H1 (cell line): ENCODE measurements at regions not wholly inside any gene's neighbourhood (a gene's known extent, or its start where the extent isn't known, plus 50 kb on each side); places are given as distances from the start of the nearest gene placed in this dataset.

Source experiments
- CTCF ChIA-PET: fragments of 300-600 bp; sonication (Branson Sonifier 250); formaldehyde crosslinking; loops from one replicate; lab custom pipeline; 2021; ENCODE audit not compliant: partially characterized antibody; lab: Charles Lee
- POLR2A ChIA-PET: fragments of 300-600 bp; sonication (Branson Sonifier 250); formaldehyde crosslinking; loops from one replicate; lab custom pipeline; 2021; ENCODE audit warnings: inconsistent platforms; ENCODE audit not compliant: partially characterized antibody; lab: Charles Lee
- DNase-seq, 2 experiments: peaks; one replicate each; pipeline versions ENCODE4 v3.0.0 to v3.0.0-alpha.2; 2010 to 2022; ENCODE audit warnings: low spot score in 2 of 2, low read depth in 1 of 2, mixed read lengths in 1 of 2
- FAIRE-seq: peaks from 2 replicates; lab custom pipeline; 2011; peaks lifted over from hg19 to GRCh38; lab: Jason Lieb, UNC
- H2AFZ ChIP-seq: 2 replicates; pipeline ENCODE4 v1.8.1; 2012; ENCODE audit warnings: low read length, inconsistent platforms
- H2AK5ac ChIP-seq: 2 replicates; pipeline ENCODE4 v1.6.1; 2013; ENCODE audit warnings: low read depth, low read length
- H2BK120ac ChIP-seq: replicated peaks from 2 replicates; pipeline ENCODE3; 2013; ENCODE audit warnings: low read depth, low read length, inconsistent platforms
- H2BK12ac ChIP-seq: 2 replicates; pipeline ENCODE4 v1.6.1; 2013; ENCODE audit warnings: low read depth, low read length
- H2BK15ac ChIP-seq: 2 replicates; pipeline ENCODE4 v1.6.1; 2013; ENCODE audit warnings: low read length
- H2BK20ac ChIP-seq: 2 replicates; pipeline ENCODE4 v1.6.1; 2013; ENCODE audit warnings: low read length
- H2BK5ac ChIP-seq: 2 replicates; pipeline ENCODE4 v1.6.1; 2013; ENCODE audit warnings: low read depth, low read length
- H3K14ac ChIP-seq: 2 replicates; pipeline ENCODE4 v1.6.1; 2013; ENCODE audit warnings: inconsistent platforms; ENCODE audit not compliant: insufficient read length
- H3K18ac ChIP-seq: 2 replicates; pipeline ENCODE4 v1.6.1; 2013; ENCODE audit warnings: low read length; ENCODE audit errors: extremely low read depth
- H3K23ac ChIP-seq: 2 replicates; pipeline ENCODE4 v1.6.1; 2013; ENCODE audit warnings: inconsistent platforms; ENCODE audit not compliant: insufficient read length
- H3K23me2 ChIP-seq: 2 replicates; pipeline ENCODE4 v1.6.1; 2013; ENCODE audit warnings: low read depth, low read length
- H3K27ac ChIP-seq: 2 replicates; pipeline ENCODE4 v1.6.1; 2011; ENCODE audit warnings: low read depth, low read length, inconsistent platforms
- H3K27me3 ChIP-seq, 4 experiments: replicated peaks in 1 of 4; 1 replicate in 1 of 4; 2 replicates in 3 of 4; pipeline versions ENCODE4 v1.6.1 to v1.8.1; 2011 to 2013; ENCODE audit warnings: low read length in 3 of 4, mild to moderate bottlenecking in 3 of 4, inconsistent platforms in 2 of 4, mixed read lengths in 2 of 4, moderate library complexity in 1 of 4; ENCODE audit not compliant: control insufficient read depth in 3 of 4, insufficient read depth in 3 of 4; ENCODE audit errors: extremely low read depth in 1 of 4
- H3K36me3 ChIP-seq, 4 experiments: 2 replicates each; pipeline versions ENCODE4 v1.6.1 to v1.8.1; 2011 to 2013; ENCODE audit warnings: mild to moderate bottlenecking in 4 of 4, low read length in 3 of 4, moderate library complexity in 2 of 4, control low read depth in 1 of 4, inconsistent platforms in 1 of 4; ENCODE audit not compliant: insufficient read depth in 4 of 4, control insufficient read depth in 2 of 4
- H3K4ac ChIP-seq: replicated peaks from 2 replicates; pipeline ENCODE3; 2013; ENCODE audit warnings: low read length, low read depth, mixed read lengths, inconsistent platforms; ENCODE audit not compliant: insufficient read length
- H3K4me1 ChIP-seq, 4 experiments: replicated peaks in 1 of 4; 1 replicate in 1 of 4; 2 replicates in 3 of 4; pipeline versions ENCODE4 v1.6.1 to v1.8.1; 2011 to 2013; ENCODE audit warnings: low read length in 3 of 4, inconsistent platforms in 2 of 4, mixed read lengths in 1 of 4; ENCODE audit not compliant: insufficient read depth in 4 of 4, control insufficient read depth in 3 of 4
- H3K4me2 ChIP-seq, 2 experiments: 2 replicates each; pipeline versions ENCODE4 v1.6.1 to v1.8.1; 2011 to 2013; ENCODE audit warnings: low read depth in 2 of 2, low read length in 2 of 2, control low read depth in 1 of 2, inconsistent platforms in 1 of 2, mild to moderate bottlenecking in 1 of 2; ENCODE audit not compliant: insufficient read depth in 1 of 2
- H3K4me3 ChIP-seq, 4 experiments: fragments of 200-600, 300-600 bp in 1 of 4; sonication (generic), shearing (Covaris generic), sonication (Bioruptor Twin) in 1 of 4; 2 replicates each; pipeline versions ENCODE4 v1.5.1 to v1.8.1; 2011 to 2016; ENCODE audit warnings: low read length in 4 of 4, low read depth in 3 of 4, control low read depth in 2 of 4, inconsistent platforms in 2 of 4, mild to moderate bottlenecking in 2 of 4, mixed read lengths in 1 of 4, moderate library complexity in 1 of 4; ENCODE audit not compliant: insufficient read depth in 2 of 4; ENCODE audit errors: extremely low read depth in 1 of 4
- H3K56ac ChIP-seq: replicated peaks from 2 replicates; pipeline ENCODE3; 2013; ENCODE audit warnings: low read depth, mild to moderate bottlenecking, mixed read lengths, low read length, inconsistent platforms; ENCODE audit not compliant: insufficient read length
- H3K79me1 ChIP-seq: 2 replicates; pipeline ENCODE4 v1.6.1; 2013; ENCODE audit warnings: low read depth, low read length, control low read depth
- H3K79me2 ChIP-seq, 2 experiments: 2 replicates each; pipeline versions ENCODE4 v1.6.1 to v1.8.1; 2012 to 2013; ENCODE audit warnings: low read length in 2 of 2, mild to moderate bottlenecking in 2 of 2, inconsistent platforms in 1 of 2; ENCODE audit not compliant: insufficient read depth in 2 of 2, control insufficient read depth in 1 of 2
- H3K9ac ChIP-seq, 4 experiments: replicated peaks in 1 of 4; 1 replicate in 1 of 4; 2 replicates in 3 of 4; pipeline versions ENCODE4 v1.6.1 to v1.8.1; 2011 to 2013; ENCODE audit warnings: low read depth in 3 of 4, low read length in 3 of 4, control low read depth in 2 of 4, mild to moderate bottlenecking in 2 of 4, moderate library complexity in 2 of 4, inconsistent platforms in 1 of 4; ENCODE audit errors: extremely low read depth in 1 of 4
- H3K9me3 ChIP-seq, 2 experiments: 2 replicates each; pipeline versions ENCODE4 v1.6.1 to v1.8.1; 2012 to 2013; ENCODE audit warnings: mild to moderate bottlenecking in 2 of 2, moderate library complexity in 2 of 2, control low read depth in 1 of 2, inconsistent platforms in 1 of 2, low read depth in 1 of 2, low read length in 1 of 2, mixed read lengths in 1 of 2; ENCODE audit not compliant: insufficient read depth in 2 of 2
- H4K20me1 ChIP-seq, 2 experiments: replicated peaks in 1 of 2; 2 replicates each; pipeline versions ENCODE3 to v1.8.1; 2011 to 2013; ENCODE audit warnings: inconsistent platforms in 2 of 2, low read length in 2 of 2, mild to moderate bottlenecking in 1 of 2; ENCODE audit not compliant: insufficient read depth in 2 of 2, control insufficient read depth in 1 of 2
- H4K5ac ChIP-seq: 2 replicates; pipeline ENCODE4 v1.6.1; 2013; ENCODE audit warnings: low read length, low read depth, mixed read lengths, inconsistent platforms; ENCODE audit not compliant: insufficient read length
- H4K8ac ChIP-seq: 2 replicates; pipeline ENCODE4 v1.8.0; 2013; ENCODE audit warnings: mild to moderate bottlenecking, moderate library complexity, low read length, inconsistent platforms; ENCODE audit not compliant: insufficient read depth; ENCODE audit errors: extremely low read depth
- H4K91ac ChIP-seq: replicated peaks from 2 replicates; pipeline ENCODE3; 2013; ENCODE audit warnings: low read length, mixed read lengths, inconsistent platforms; ENCODE audit not compliant: insufficient read length
- KDM1A ChIP-seq: fragments of 200-600, 300-600 bp; sonication (generic); IDR thresholded peaks from 2 replicates; pipeline ENCODE4 v1.7.1; 2016; ENCODE audit warnings: mild to moderate bottlenecking, low read length, borderline replicate concordance
- WGBS, 2 experiments: shearing (Covaris generic) in 1 of 2; methylation state at CpG; one replicate each; pipeline versions ENCODE4 v1.1.6 to v1.1.7; 2013 to 2015; ENCODE audit warnings: low lambda C conversion rate in 2 of 2, mixed read lengths in 2 of 2, inconsistent platforms in 1 of 2, low coverage in 1 of 2, missing lambda C conversion rate in 1 of 2; ENCODE audit not compliant: insufficient replicate concordance in 2 of 2, insufficient coverage in 1 of 2, insufficient read length in 1 of 2; ENCODE audit errors: extremely low coverage in 1 of 2, missing lambda C conversion rate in 1 of 2; 5-methylcytosine and 5-hydroxymethylcytosine counted together

DNA sequence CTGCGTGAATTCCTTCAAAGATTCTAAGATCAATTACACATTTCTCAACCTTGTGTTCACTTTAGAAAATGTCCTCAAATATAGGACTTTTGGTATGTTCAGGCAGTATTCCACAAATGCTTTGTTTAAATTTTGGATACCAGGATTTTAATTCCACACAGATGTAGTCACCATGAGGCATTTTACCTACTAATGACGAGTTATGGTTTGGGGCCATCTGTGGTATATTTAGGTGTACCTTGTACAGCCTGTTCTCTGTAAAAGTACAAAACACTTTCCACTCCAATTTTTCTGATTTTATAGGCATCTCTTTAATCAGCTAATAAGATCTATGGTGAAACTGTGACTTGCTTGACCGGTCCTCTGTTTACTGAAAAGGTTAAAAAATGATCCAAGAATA is 275.7 kb upstream of the PRICKLE1 start:
- no peaks in the 10 kb centered on the region for H3K79me2 ChIP-seq
- no peaks in the 10 kb centered on the region for H3K36me3 ChIP-seq
- no peak overlapping the region for H4K91ac ChIP-seq
- H3K4me3 ChIP-seq, result no peak overlapping the region
- H3K4ac ChIP-seq, result no peak overlapping the region
- H3K4me1 ChIP-seq, result no peaks in the 10 kb centered on the region
- ChIA-PET POLR2A (no interaction called here), CTCF (interaction anchor here (0.6 to 1.0 kb wide), 2 partner anchors 9 to 252 kb away, joined by 3 to 6 read pairs; no protein-coding TSS in a partner anchor)
- H3K27me3 ChIP-seq, result no peaks in the 10 kb centered on the region
- H2BK120ac ChIP-seq, result no peak overlapping the region
- H3K23me2 ChIP-seq, result no peaks in the 10 kb centered on the region
- no peak overlapping the region for H3K27ac ChIP-seq
- no peak overlapping the region for H3K56ac ChIP-seq
- H3K4me2 ChIP-seq, result no peak overlapping the region
- H3K14ac ChIP-seq, result no peak overlapping the region
- no peak overlapping the region for H2AFZ ChIP-seq
- H3K79me1 ChIP-seq, result no peaks in the 10 kb centered on the region
- no peak overlapping the region for H3K18ac ChIP-seq
- no peak overlapping the region for H2AK5ac ChIP-seq
- no peak overlapping the region for H2BK20ac ChIP-seq
- H3K23ac ChIP-seq, result no peak overlapping the region
- WGBS, 2 experiments, result 93% methylated on average over 3 of the region's 3 CpGs; no CpG with 5 or more reads in 1 of the 2 experiments
- no peak overlapping the region for H2BK15ac ChIP-seq
- H4K5ac ChIP-seq, result no peak overlapping the region
- no peak overlapping the region for H2BK12ac ChIP-seq
- FAIRE-seq (no peak), DNase-seq (no peak)
- no peak overlapping the region for H2BK5ac ChIP-seq
- no peaks in the 10 kb centered on the region for H3K9me3 ChIP-seq
- H4K20me1 ChIP-seq, result no peaks in the 10 kb centered on the region
- no peak overlapping the region for H3K9ac ChIP-seq
- H4K8ac ChIP-seq, result no peak overlapping the region
- no peak for TF ChIP-seq KDM1A
